ENCODE measurements at regions not wholly inside any gene's neighbourhood (a gene's known extent, or its start where the extent isn't known, plus 50 kb on each side); places are given as distances from the start of the nearest gene placed in this dataset.
A peak's percentile ranks its signal among the peaks of the same experiment; 100 is the strongest.
"Not testable (repeated sequence)": the region's sequence is repeated elsewhere in the genome, so short reads cannot be mapped to it uniquely, and the experiment has no call there.

DNA sequence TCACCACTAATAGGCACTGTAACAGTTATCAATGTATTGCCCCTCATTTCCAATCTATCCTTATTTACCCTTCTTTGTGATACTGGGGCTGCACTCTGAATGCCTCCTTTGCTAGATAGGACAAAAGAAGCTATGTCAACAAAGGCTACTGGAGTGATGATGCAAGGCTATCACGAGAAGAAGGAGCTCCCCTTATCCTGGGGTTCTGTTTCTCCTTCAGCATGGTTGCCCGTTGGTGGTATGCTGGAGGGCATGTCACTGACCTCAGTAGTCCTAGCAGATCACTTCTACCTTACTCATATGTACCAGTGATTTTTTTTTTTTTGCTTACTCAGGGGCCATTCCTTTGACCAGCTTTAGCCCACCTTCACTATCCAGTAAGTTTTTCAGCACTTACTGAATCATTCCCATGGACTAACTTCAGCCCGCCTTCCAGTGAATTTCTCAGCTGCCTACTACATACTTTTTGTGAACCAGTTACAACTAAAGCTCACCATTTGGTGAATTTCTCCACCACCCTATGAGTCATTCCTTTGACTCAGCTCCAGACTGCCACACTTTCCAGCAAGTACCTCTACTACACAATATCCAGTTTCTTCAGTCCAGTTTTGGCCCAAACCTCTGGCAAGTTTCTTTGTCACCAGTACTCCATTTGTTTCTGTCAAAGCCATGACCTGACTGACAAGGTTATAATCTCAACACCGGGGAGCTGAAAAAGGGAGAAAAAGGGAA is 944.5 kb downstream of the KCNT2 start:
- no peak for DNase-seq (ENCODE audit: low spot score)

DNA sequence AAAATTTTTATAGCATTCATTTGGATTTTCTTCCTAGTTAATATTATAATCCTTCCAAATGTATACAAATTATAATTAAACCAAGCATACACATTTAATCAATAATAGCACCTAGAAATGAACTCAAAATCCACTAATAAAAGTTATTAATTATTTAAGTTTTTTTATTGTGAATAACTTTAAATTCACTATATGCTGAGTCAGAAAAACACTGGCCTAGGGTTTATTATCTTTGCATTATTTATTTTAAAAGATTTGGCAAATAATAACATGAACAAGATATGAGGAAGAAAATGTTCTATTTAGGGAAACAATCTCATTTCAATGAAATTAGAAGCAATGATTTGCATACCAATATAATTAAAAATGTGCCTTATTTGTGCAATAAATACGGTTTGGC is 951.5 kb downstream of the KCNT2 start:
- no peak for DNase-seq (ENCODE audit: low spot score)

DNA sequence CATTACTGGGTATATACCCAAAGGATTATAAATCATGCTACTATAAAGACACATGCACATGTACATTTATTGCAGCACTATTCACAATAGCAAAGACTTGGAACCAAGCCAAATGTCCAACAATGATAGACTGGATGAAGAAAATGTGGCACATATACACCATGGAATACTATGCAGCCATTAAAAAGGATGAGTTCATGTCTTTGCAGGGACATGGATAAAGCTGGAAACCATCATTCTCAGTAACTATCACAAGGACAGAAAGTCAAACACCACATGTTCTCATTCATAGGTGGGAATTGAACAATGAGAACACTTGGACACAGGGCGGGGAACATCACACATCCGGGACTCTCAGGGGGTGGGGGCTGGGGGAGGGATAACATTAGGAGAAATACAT is 959.4 kb downstream of the KCNT2 start:
- not testable (repeated sequence) for DNase-seq (ENCODE audit: low spot score)

DNA sequence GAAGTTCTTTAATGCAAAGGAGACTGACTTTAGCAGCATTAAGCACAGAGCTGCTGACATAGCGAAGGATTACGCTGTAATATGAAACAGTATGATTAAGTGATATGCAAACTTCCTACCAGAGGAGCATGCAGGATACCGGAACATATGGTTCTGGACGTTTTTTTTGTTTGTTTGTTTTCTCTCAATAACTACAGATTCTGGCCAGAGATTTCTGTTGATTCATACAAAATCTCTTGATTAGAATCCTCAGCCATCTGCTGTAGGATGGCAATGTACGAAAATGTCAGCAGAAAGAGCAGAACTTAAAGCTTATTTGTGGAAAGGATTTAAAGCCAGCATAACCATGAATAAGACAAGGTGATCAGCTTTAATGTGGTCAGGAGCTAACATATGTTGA is 970.7 kb downstream of the KCNT2 start:
- no peak for DNase-seq (ENCODE audit: low spot score)

DNA sequence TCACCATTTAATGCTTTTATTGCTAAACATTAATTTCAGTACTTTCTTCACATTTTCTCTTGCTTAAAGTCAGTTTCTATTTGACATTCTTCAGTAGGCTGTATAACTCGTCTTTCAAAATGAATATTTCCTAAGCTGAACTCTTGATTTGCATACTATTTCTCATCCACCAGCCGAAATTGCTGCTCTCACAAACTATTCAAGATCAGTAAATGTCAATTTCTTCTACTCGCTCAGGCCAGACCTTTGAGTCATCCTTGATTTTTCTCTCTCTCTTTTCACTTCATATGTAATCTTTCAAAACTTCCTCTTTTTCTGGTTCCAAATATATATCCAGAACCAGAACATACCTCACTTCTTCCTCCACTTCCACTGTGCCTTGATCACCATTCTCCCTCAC is 990.0 kb downstream of the KCNT2 start:
- DNase-seq (ENCODE audit: low spot score), result no peak

DNA sequence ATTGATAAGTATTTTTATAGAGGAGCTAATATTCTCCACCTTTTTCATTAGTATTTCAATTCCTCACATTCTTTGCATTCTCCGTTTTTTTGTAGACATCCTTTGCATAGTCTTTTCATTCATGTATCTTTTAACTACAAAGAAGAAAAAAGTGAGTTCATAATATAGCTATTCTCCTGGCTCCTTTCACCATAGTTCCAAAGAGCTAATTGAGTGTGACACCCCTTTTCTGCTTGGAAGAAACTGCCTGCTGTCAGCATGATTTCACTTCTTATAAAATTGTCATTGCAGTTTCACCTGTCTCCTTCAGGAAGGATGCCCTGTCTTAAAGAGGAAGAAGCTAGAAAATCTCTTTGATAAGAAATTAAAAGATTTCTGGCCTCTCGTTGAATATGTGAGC is 991.1 kb downstream of the KCNT2 start:
- no peak for DNase-seq (ENCODE audit: low spot score)

DNA sequence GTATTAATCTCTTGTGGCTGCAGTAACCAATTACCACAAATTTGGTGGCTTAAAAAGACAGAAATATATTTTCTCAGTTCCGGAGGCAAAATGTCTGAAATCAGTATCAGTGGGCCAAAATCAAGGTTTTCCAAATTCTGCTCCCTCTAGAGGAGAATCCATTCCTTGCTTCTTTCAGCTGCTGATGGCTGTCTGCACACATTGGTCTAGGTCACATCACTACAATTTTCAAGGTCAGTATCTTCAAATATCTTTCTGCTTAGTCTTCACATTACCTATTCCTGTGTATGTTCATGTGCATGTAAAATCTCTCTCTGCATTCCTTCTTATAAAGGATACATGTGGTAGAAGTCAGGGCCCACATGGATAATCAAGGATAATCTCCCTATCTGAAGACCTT is 999.4 kb downstream of the KCNT2 start:
- DNase-seq (ENCODE audit: low spot score), result no peak

DNA sequence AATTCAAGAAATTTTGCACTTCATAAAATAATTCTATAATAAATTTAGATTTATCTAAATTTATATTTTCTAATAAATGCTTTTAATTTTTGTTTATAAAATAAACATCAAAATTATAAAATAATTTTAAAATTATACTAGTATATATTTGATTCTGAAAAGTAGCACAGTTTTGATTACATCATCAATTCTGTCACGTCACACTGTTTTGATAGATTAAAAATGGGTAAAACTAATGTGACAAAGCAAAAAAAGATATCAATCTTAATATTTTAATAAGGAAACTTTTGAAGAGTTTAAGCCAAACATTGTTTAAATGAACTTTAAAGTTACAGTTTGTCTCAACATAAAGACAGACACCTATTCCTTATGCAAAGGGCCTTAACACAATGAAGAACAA is 1001.8 kb downstream of the KCNT2 start:
- no peak for DNase-seq (ENCODE audit: low spot score)

DNA sequence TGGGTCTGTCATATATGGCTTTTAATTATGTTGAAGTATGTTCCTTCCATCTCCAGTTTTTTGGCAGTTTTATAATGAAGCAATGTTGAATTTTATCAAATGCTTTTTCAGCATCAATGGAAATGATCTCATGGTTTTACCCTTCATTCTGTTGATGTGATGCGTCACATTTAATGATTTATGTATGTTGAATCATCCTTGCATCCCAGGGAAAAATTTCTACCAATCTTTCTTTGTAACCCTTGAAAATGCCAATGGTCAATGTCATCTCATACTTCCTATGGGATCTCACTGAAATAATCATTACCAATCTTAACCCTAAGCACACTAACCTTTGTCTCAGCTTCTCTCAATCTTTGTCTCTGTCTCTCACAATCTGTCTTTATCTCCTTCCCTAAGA is 1004.0 kb downstream of the KCNT2 start:
- no peak for DNase-seq (ENCODE audit: low spot score)

DNA sequence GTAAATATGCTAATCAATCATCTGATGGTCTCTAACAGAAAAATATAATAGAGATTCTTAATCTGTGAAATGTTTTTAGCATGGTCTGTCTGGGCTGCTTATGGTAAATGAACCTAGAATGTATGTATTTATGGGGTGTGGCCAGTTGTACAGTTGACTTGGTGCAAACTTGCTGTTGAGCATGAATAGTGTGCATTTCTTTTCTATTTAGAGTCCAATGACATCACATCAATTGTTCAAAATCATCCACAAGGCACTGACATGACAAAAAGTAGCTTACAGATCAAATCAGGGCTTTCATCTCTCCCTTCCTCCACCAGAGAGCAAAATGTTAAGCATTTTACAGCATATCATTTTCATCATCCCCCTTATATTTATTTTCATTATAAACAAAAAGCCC is 1010.3 kb downstream of the KCNT2 start:
- DNase-seq (ENCODE audit: low spot score), result no peak

DNA sequence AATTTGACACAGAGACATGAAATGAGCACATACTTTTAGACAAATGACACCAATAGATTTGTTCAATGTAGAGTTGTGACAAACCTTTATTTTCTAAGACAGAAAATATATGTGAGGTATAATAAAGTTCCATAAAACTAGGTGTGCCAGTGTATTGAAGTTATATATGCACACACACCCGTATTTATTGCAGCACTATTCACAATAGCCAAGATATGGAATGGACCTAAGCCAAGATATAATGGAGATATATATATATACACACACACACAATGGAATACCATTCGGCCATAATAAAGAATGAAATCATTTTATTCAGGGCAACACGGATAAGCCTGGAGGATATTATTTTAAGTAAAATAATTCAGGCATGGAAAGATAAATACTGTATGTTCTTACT is 1013.5 kb downstream of the KCNT2 start:
- DNase-seq (ENCODE audit: low spot score), result no peak

DNA sequence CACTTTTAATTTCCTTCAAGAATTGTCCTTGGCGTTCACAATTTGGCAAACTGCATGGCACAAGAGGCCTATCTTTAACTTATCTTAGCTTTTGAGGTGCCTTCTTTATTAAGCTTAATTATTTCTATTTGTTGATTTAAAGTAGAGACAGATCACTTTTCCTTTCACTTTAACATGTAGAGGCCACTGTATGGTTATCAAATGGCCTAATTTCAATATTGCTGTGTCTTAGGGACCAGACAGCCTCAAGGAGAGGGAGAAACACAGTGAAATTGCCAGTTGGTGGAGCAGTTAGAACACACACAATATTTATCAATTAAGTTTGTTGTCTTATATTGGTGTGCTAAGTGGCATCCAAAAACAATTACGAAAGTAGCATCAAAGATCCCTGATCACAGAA is 1013.9 kb downstream of the KCNT2 start:
- DNase-seq (ENCODE audit: low spot score), result no peak

DNA sequence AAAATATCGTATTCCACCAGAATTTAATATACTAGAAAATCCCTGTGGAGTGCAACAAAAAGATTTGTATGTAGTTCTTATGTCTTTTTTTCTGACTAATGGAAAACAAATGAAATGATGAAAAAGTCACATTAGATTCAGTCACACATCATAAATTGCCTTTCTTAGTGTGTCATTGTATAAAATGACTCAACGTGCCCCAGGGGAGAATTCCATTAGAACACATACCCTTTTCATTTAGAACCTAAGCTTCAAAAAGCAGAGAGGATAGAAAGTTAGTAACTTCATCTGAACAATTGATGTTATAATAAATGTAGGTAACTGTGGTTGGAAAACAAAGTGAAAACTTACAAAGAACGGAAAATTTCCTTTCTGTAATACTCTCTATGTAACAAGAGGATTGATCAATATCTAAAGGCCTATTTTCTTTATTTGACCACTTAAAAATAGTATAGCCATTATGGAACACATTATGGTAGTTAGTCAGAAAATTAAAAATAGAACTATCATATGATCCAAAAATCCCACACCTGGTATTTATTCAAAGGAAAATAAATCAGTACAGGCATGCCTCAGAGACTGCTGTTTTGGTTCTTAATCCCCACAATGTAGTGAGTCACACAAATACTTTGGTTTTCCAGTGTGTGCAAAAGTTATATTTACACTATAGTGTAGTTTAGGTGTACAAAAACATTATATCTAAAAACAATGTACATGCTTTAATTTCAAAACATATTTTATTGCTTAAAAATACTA is 1016.1 kb downstream of the KCNT2 start:
- DNase-seq (ENCODE audit: low spot score), result no peak

DNA sequence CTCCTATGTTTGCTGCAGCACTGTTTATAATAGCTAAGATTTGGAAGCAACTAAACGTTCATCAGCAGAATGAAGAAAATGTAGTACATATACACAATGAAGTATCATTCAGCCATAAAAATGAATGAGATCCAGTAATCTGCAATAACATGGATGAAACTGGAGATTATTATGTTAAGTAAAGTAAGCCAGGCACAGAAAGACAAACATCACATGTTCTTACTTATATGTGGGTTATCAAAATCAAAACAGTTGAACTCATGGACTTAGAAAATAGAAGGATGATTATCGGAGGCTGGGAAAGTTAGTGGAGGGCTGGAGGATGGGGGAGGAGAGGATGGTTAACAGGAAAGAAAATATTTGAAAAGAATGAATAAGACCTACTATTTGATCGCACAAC is 1017.6 kb downstream of the KCNT2 start:
- DNase-seq (ENCODE audit: low spot score), result no peak

DNA sequence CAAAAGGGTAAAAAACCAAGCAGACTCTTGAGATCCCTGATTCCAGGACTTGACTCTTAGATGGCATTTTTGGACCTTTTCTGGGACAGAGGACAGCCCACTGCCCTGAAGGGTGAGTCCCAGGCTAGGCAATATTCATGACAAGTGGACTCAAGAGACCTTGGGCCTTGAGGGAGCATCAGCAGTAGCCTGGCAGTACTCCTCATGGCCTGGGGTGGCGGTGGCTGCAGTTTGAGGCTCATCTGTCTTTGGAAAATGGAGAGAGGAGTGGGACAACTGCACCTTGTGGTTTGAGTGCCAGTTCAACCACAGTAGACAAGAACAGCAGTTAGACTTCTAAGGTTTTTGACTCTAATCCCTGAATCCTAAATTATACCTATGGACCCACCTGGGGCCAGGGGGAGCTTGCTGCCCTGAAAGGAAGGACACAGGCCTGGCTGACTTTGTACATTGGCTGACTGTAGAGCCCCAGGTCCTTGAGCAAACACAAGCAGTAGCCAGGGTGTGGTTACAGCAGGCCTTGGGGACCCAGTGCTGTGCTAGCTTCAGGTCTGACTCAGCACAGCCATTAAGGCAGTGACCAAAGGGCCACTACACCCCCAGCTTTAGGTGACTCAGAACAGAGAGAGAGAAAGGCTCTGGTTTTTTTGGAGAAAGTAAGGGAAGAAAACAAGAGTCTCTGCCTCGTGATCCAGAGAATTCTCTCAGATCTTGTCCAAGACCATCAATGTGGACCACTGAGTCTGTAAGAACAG is 1023.2 kb downstream of the KCNT2 start:
- no peak for DNase-seq (ENCODE audit: low spot score)

DNA sequence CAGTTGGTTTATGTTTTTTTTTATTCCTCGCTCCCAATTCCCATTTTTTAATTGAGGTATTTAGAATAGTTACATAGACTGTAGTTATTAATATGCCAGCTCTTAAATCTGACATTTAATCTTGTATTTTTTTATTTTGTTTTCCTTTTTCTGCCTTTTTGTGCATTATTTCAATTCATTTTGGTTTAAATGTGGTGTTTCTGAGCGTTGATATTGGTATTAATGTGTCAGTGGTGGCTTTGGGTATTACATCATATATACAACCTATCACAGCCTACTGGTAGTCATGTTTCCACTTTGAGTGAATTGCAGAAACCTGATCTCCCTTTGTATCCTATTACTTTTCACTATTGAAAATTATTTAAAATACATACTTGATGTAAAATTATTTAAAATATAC is 1027.3 kb downstream of the KCNT2 start:
- peak; percentile 47 for DNase-seq (ENCODE audit: low spot score)

DNA sequence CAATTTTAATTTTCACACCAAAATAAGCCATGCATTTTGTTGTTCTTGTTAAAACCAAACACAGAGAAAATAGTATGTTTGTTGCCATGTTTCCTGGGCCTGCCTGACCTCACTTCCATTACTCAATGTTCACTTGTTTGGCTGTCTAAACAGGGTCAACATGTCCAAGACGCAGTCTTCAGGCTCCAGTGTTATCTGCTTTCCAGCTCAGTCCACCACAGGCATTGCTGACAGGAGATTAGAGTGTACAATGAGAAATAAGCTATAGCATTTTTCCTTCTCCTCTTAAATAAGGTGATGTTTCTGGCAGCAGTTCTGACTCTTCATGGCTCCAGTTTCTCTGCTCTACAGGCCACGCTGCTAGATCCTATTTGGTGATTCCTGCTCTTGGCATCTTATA is 1030.5 kb downstream of the KCNT2 start:
- no peak for DNase-seq (ENCODE audit: low spot score)

DNA sequence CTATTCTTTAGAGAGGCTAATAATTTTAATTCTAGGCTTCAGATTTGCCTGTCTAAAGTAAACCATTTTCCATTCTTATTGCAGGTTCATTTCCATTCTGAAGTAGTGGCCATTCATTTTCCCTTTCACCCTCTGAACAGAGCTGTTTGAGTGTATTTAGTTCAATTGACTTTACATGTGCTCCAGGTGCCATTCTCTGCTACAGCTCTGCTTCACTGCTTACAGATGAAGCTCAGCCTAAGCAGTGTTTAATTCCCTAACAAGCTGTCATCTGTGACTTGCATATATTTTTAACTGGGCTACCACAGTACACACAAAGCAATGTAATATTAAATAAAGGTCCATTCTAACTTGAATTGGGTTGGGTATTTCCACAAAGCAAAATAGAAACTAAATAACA is 1031.6 kb downstream of the KCNT2 start:
- no peak for DNase-seq (ENCODE audit: low spot score)

DNA sequence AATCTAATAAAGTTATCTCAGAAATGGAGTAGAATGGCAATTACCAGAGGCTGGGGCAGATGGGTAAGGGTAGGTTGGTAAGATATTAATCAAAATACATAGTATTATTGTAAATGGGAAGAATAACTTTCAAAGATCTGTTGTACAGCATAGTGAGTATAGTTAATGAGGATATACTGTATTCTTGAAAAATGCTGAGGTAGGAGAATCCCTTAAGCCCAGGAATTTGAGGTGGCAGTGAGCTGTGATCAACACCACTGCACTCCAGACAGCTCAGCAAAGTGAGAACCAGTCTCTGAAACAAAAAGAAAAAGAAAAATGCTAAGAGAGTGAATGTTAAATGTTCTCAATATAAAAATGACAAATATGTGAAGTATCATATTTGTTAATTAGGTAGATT is 1033.7 kb downstream of the KCNT2 start:
- no peak for DNase-seq (ENCODE audit: low spot score)

DNA sequence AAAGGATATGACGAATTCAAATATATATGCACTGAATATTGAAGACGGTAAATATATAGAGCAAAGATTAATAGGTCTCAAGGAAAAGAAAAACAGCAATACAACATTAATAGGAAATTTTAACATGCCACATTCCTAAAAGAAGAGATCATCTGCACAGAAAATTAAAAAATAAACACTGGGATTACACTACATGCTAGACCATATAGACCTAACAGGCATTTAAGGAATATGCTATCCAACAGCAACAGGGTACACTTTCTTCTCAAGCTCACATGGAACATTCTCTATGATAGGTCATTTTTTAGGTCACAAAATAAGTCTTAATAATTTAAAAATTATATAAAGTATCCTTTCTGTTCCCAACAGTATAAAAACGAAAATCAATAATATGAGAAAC is 1038.3 kb downstream of the KCNT2 start:
- DNase-seq (ENCODE audit: low spot score), result no peak

DNA sequence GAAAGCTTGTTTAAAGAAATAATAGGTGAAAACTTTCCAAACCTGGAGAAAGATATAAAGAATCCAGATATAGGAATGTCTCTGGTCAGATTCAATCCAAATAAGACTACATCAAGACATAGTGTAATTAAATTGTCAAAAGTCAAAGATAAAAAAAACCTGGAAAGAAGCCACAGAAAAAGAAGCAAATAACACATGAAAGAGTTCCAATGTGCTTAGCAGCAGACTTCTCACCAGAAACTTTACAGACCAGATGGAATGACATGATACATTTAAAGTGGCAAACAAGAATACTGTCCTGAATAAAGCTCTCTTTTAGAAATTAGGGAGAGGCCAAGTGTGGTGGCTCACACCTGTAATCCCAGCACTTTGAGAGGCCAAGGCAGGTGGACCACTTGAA is 1039.9 kb downstream of the KCNT2 start:
- no peak for DNase-seq (ENCODE audit: low spot score)

DNA sequence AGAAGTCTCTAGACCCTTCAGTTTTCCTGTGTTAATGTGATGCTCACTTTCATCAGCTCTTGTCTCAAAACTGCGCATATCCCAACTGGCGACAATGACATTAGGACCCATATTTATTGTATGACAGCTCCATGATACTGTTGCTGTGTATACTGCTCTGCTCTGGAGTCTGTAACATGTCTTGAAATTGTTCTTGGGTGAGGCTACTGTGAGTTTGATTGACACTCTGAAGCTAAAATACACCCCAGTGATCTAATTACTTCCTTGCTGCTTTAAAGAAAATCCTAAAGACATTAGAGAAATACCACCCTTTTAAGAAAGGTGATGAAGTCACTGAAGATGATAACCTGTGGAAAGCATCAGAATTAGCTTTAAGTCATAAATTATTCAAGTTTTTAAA is 1046.2 kb downstream of the KCNT2 start:
- no peak for DNase-seq (ENCODE audit: low spot score)

Data from NAMALWA (cell line).